AG10803 (cell line): ENCODE measurements at regions not wholly inside any gene's neighbourhood (a gene's known extent, or its start where the extent isn't known, plus 50 kb on each side); places are given as distances from the start of the nearest gene placed in this dataset.

Experiments
- DNase-seq: peaks from one replicate; pipeline ENCODE4 v3.0.0; 2010; ENCODE audit warnings: low read depth
- H3K4me3 ChIP-seq: 2 replicates; pipeline ENCODE4 v1.5.1; 2011; ENCODE audit warnings: mild to moderate bottlenecking, low read length, control low read depth
- CTCF ChIP-seq: conservative IDR thresholded peaks from 2 replicates; pipeline ENCODE4 v1.5.1; 2011; ENCODE audit warnings: mild to moderate bottlenecking, low read length, control low read depth, inconsistent platforms

- no peak overlapping the region for H3K4me3 ChIP-seq
- TF ChIP-seq CTCF, result no peak
- peak; percentile 73 for DNase-seq
These were observed 338.1 kb downstream of the BCOR start for GRCh38 chrX:39759526-39760224.

- DNase-seq, result no peak
- TF ChIP-seq CTCF, result no peak
- H3K4me3 ChIP-seq, result no peak overlapping the region
These were observed 336.8 kb downstream of the BCOR start for GRCh38 chrX:39760930-39761329.

GRCh38 chrX:39762266-39762841 lies 335.4 kb downstream of the BCOR start:
- no peak for TF ChIP-seq CTCF
- H3K4me3 ChIP-seq, result no peak overlapping the region
- no peak for DNase-seq

GRCh38 chrX:39764441-39764914 lies 333.3 kb downstream of the BCOR start:
- DNase-seq, result no peak
- H3K4me3 ChIP-seq, result no peak overlapping the region
- no peak for TF ChIP-seq CTCF

- DNase-seq, result no peak
- no peak overlapping the region for H3K4me3 ChIP-seq
- no peak for TF ChIP-seq CTCF
These were observed 332.4 kb downstream of the BCOR start for GRCh38 chrX:39765327-39765726.

- DNase-seq, result no peak
- no peak for TF ChIP-seq CTCF
- H3K4me3 ChIP-seq, result no peak overlapping the region
These were observed 331.6 kb downstream of the BCOR start for GRCh38 chrX:39766085-39766726.

GRCh38 chrX:39766855-39767254 lies 330.9 kb downstream of the BCOR start:
- no peak overlapping the region for H3K4me3 ChIP-seq
- no peak for TF ChIP-seq CTCF
- DNase-seq, result no peak
